ENCODE measurements at regions not wholly inside any gene's neighbourhood (a gene's known extent, or its start where the extent isn't known, plus 50 kb on each side); places are given as distances from the start of the nearest gene placed in this dataset.

DNA sequence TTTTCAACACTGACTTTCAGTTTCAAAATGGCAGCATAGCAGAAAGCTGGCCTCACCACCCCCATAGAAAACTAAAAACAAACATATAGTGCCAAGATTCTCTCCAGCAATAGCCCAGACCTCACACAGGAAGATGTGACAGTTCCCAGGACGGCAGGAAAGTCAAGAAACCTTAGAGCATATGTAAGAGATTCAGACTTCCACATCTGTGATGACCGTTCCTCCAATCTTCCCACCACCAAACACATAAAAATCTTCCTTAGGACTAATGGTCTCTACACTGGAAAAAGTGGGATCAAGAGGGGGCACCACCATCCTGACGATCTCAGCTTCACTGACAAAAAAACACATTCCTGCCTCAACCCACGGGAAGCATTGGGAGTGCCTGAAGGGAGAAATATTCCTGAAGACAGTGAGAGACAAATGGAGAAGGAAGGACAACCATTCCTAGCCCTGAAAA lies 134.1 kb upstream of the CPXCR1 start:
- no peak overlapping the region for H3K4me3 ChIP-seq
- H2AFZ ChIP-seq (ENCODE audit: low read depth, low read length) = no peak overlapping the region
- no peak overlapping the region for H3K27ac ChIP-seq (ENCODE audit: extremely low read depth, low read depth, low read length)
- no peaks in the 10 kb centered on the region for H4K20me1 ChIP-seq (replicated peaks; ENCODE audit: control insufficient read depth, insufficient read depth, low read length)
- ChIA-PET POLR2A (no interaction called here), CTCF (ENCODE audit: low intra/inter-chr PET ratio) (no interaction called here)
- BruUV-seq (replicated peaks) = no TSS peak
- H3K79me2 ChIP-seq (ENCODE audit: control insufficient read depth, insufficient read depth, low read length) = no peaks in the 10 kb centered on the region
- TF ChIP-seq TCFL5 (CRISPR knock-in tag; conservative IDR thresholded peaks at IDR 0.05) (no peak), KLF6 (CRISPR knock-in tag; IDR thresholded peaks at IDR 0.05; ENCODE audit: borderline replicate concordance) (no peak), BRF1 (IDR thresholded peaks at IDR 0.05; ENCODE audit: borderline replicate concordance, extremely low read depth, insufficient read length) (no peak)
- DNase-seq (ENCODE audit: extremely low read depth in 1 of 4, low spot score in 3 of 4) (no peak), FAIRE-seq (no peak), ATAC-seq (no peak)
- H3K9ac ChIP-seq (ENCODE audit: insufficient read depth in 1 of 2, low read depth in 2 of 2, low read length in 2 of 2) = no peak overlapping the region
- no peaks in the 10 kb centered on the region for H3K27me3 ChIP-seq (ENCODE audit: control insufficient read depth in 2 of 2, insufficient read depth in 2 of 2, low read length in 2 of 2)
- H3K36me3 ChIP-seq (ENCODE audit: control insufficient read depth, insufficient read depth, low read length) = no peaks in the 10 kb centered on the region
- in situ Hi-C loops (cut with MboI) = no loop called here
- 0% methylated on average over 3 of the region's 4 CpGs for WGBS (ENCODE audit: insufficient coverage, low coverage, missing lambda C conversion rate)
- no peak overlapping the region for H3K4me2 ChIP-seq (ENCODE audit: insufficient read depth, low read length)
- no peaks in the 10 kb centered on the region for H3K4me1 ChIP-seq (replicated peaks in 1 of 2; ENCODE audit: control insufficient read depth in 2 of 2, insufficient read depth in 2 of 2, low read length in 2 of 2)
- H3K9me3 ChIP-seq (replicated peaks; ENCODE audit: control insufficient read depth, insufficient read depth, low read depth, low read length) = no peaks in the 10 kb centered on the region
- no peaks in the 10 kb centered on the region for H3K9me1 ChIP-seq (ENCODE audit: control insufficient read depth, insufficient read depth, low read length)
- intact Hi-C loops (cut with micrococcal nuclease) = no loop called here

- H3K9ac ChIP-seq (ENCODE audit: insufficient read depth in 1 of 2, low read depth in 2 of 2, low read length in 2 of 2) = no peak overlapping the region
- H3K36me3 ChIP-seq (ENCODE audit: control insufficient read depth, insufficient read depth, low read length) = no peaks in the 10 kb centered on the region
- no peak overlapping the region for H3K27ac ChIP-seq (ENCODE audit: extremely low read depth, low read depth, low read length)
- in situ Hi-C loops (cut with MboI) (no loop called here), intact Hi-C loops (cut with micrococcal nuclease) (no loop called here)
- H3K27me3 ChIP-seq (ENCODE audit: control insufficient read depth in 2 of 2, insufficient read depth in 2 of 2, low read length in 2 of 2) = no peaks in the 10 kb centered on the region
- ChIA-PET CTCF (ENCODE audit: low intra/inter-chr PET ratio) (no interaction called here), POLR2A (no interaction called here)
- H2AFZ ChIP-seq (ENCODE audit: low read depth, low read length) = no peak overlapping the region
- no peaks in the 10 kb centered on the region for H3K4me1 ChIP-seq (replicated peaks in 1 of 2; ENCODE audit: control insufficient read depth in 2 of 2, insufficient read depth in 2 of 2, low read length in 2 of 2)
- H3K9me3 ChIP-seq (replicated peaks; ENCODE audit: control insufficient read depth, insufficient read depth, low read depth, low read length) = no peaks in the 10 kb centered on the region
- no peak overlapping the region for H3K4me2 ChIP-seq (ENCODE audit: insufficient read depth, low read length)
- ATAC-seq (no peak), FAIRE-seq (no peak), DNase-seq (ENCODE audit: extremely low read depth in 1 of 4, low spot score in 3 of 4) (no peak)
- BruUV-seq (replicated peaks) = no TSS peak
- H3K4me3 ChIP-seq = no peak overlapping the region
- peak in 1 of 2 experiments; percentile 6; a peak in 1 of 4 replicates for TF ChIP-seq RAD21 (CRISPR knock-in tag; conservative IDR thresholded peaks at IDR 0.05 in 1 of 2, IDR thresholded peaks at IDR 0.05 in 1 of 2)
- no peak for TF ChIP-seq FUS (optimal IDR thresholded peaks at IDR 0.05; ENCODE audit: low read depth, low read length)
- H4K20me1 ChIP-seq (replicated peaks; ENCODE audit: control insufficient read depth, insufficient read depth, low read length) = no peaks in the 10 kb centered on the region
- no peaks in the 10 kb centered on the region for H3K79me2 ChIP-seq (ENCODE audit: control insufficient read depth, insufficient read depth, low read length)
- H3K9me1 ChIP-seq (ENCODE audit: control insufficient read depth, insufficient read depth, low read length) = no peaks in the 10 kb centered on the region
Observed at GRCh38 chrX:88613338-88613737, 133.7 kb upstream of the CPXCR1 start.
